Suprapubic skin (tissue), 3 donors: ENCODE measurements at regions not wholly inside any gene's neighbourhood (a gene's known extent, or its start where the extent isn't known, plus 50 kb on each side); places are given as distances from the start of the nearest gene placed in this dataset.

Source experiments
- POLR2AphosphoS5 ChIP-seq, 3 donors: sonication (generic); formaldehyde crosslinking; IDR thresholded peaks; one replicate each; pipeline ENCODE4 v1.6.1; 2017; ENCODE audit warnings: antibody characterized with exemption in 3 of 3
- TF ChIP-seq, protein P1 (sequence below), 2 donors: fragments of 200-600 bp in 1 of 2; fragments of 450-650 bp in 1 of 2; sonication (generic) in 1 of 2; IDR thresholded peaks; one replicate each; pipeline ENCODE4 v1.5.1; 2016 to 2019; ENCODE audit warnings: antibody characterized with exemption in 2 of 2, mild to moderate bottlenecking in 1 of 2, moderate library complexity in 1 of 2

DNA sequence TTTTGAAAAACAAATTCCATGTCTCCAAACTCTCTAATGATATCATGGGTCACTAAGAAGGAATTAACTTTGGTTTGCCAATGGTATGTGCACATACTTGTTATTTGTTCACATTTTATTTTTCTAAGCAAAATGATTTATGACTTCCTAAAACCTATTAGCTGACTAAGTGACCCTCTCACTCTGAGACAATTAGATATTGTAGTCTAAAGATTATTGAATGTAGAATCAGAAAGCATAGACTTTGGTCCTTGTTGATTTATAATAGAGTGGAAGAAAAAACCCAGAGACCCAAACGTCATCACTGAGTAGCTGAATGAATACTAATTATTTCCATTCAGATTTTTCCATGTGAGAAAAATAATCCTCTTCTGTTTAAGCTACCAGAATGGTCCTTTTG lies 243.5 kb upstream of the ANO3 start:
- TF ChIP-seq, protein P1, sequence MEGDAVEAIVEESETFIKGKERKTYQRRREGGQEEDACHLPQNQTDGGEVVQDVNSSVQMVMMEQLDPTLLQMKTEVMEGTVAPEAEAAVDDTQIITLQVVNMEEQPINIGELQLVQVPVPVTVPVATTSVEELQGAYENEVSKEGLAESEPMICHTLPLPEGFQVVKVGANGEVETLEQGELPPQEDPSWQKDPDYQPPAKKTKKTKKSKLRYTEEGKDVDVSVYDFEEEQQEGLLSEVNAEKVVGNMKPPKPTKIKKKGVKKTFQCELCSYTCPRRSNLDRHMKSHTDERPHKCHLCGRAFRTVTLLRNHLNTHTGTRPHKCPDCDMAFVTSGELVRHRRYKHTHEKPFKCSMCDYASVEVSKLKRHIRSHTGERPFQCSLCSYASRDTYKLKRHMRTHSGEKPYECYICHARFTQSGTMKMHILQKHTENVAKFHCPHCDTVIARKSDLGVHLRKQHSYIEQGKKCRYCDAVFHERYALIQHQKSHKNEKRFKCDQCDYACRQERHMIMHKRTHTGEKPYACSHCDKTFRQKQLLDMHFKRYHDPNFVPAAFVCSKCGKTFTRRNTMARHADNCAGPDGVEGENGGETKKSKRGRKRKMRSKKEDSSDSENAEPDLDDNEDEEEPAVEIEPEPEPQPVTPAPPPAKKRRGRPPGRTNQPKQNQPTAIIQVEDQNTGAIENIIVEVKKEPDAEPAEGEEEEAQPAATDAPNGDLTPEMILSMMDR (IDR thresholded peaks at IDR 0.05), result no peak
- TF ChIP-seq POLR2AphosphoS5 (IDR thresholded peaks at IDR 0.05), result no peak
